ENCODE measurements at regions not wholly inside any gene's neighbourhood (a gene's known extent, or its start where the extent isn't known, plus 50 kb on each side); places are given as distances from the start of the nearest gene placed in this dataset.
A peak's percentile ranks its signal among the peaks of the same experiment; 100 is the strongest.

- no peak for DNase-seq (ENCODE audit: low read depth)
Observed at GRCh38 chr2:30048636-30049175, 98.1 kb upstream of the YPEL5 start.

- no peak for DNase-seq (ENCODE audit: low read depth)
Observed at GRCh38 chr2:30055548-30055947, 91.3 kb upstream of the YPEL5 start.

- DNase-seq (ENCODE audit: low read depth), result no peak
Observed at GRCh38 chr2:30060562-30060961, 86.2 kb upstream of the YPEL5 start.

GRCh38 chr2:30068067-30068466 is 78.7 kb upstream of the YPEL5 start:
- DNase-seq (ENCODE audit: low read depth), result no peak

GRCh38 chr2:30072250-30072842 is 74.5 kb upstream of the YPEL5 start:
- DNase-seq (ENCODE audit: low read depth), result peak; percentile 39

GRCh38 chr2:30073523-30073922 is 73.3 kb upstream of the YPEL5 start:
- DNase-seq (ENCODE audit: low read depth), result no peak

- no peak for DNase-seq (ENCODE audit: low read depth)
Observed at GRCh38 chr2:30074023-30074422, 72.8 kb upstream of the YPEL5 start.

GRCh38 chr2:30078521-30078920 is 68.3 kb upstream of the YPEL5 start:
- DNase-seq (ENCODE audit: low read depth), result no peak

- no peak for DNase-seq (ENCODE audit: low read depth)
Observed at GRCh38 chr2:30084915-30085314, 61.9 kb upstream of the YPEL5 start.

GRCh38 chr2:30089171-30089570 is 57.6 kb upstream of the YPEL5 start:
- DNase-seq (ENCODE audit: low read depth), result no peak

GRCh38 chr2:30095402-30095801 is 51.4 kb upstream of the YPEL5 start:
- DNase-seq (ENCODE audit: low read depth), result no peak

GRCh38 chr2:30096451-30096850 is 50.4 kb upstream of the YPEL5 start:
- DNase-seq (ENCODE audit: low read depth), result no peak

All from stimulated activated CD8-positive, alpha-beta memory T cell treated with anti-CD3 and anti-CD28 coated beads, Interleukin-12 subunit alpha, Interleukin-12 subunit beta, amount 100 ng/mL, for 1 hour (primary cell).